ENCODE measurements at regions not wholly inside any gene's neighbourhood (a gene's known extent, or its start where the extent isn't known, plus 50 kb on each side); places are given as distances from the start of the nearest gene placed in this dataset.

GRCh38 chr1:242847390-242847993, 323.0 kb upstream of the PLD5 start:
- TF ChIP-seq CTCF (IDR thresholded peaks at IDR 0.05) (no peak), POLR2AphosphoS5 (IDR thresholded peaks at IDR 0.05; ENCODE audit: low read depth, low read length) (no peak)
